ENCODE measurements at regions not wholly inside any gene's neighbourhood (a gene's known extent, or its start where the extent isn't known, plus 50 kb on each side); places are given as distances from the start of the nearest gene placed in this dataset.

DNA sequence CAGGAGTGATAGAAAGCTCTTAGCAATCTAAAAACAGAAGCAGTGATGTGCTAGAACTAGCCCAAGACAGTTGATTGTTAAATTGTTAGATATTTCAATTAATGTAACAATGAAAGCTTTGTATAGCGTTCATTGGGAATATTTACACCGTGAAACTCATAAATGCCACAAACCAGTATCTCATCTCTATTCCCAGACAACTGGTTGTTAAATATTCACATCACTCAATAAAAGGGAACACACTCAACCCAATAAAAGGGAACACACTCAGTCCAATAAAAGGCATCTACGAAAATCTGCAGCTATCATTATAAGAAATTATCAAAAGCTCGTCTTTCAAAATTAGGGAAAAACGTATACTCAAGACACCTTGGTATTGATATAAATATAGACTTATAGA is 270.9 kb downstream of the CYLC2 start:
- no peaks in the 10 kb centered on the region for H3K9me2 ChIP-seq (ENCODE audit: low read depth, low read length)
- no peak overlapping the region for H3K9ac ChIP-seq (ENCODE audit: low read length)
- H3K4me1 ChIP-seq (ENCODE audit: insufficient read depth, low read length, severe bottlenecking): no peaks in the 10 kb centered on the region
- no peaks in the 10 kb centered on the region for H3K9me3 ChIP-seq (ENCODE audit: low read length)
- H4K20me1 ChIP-seq (ENCODE audit: insufficient read depth, low read length): no peaks in the 10 kb centered on the region
- H3K27ac ChIP-seq (ENCODE audit: low read depth, low read length, poor library complexity, severe bottlenecking): no peak overlapping the region
- H3K36me3 ChIP-seq (ENCODE audit: insufficient read depth, low read length): no peaks in the 10 kb centered on the region
- no peaks in the 10 kb centered on the region for H3K79me2 ChIP-seq (ENCODE audit: insufficient read depth, low read length)
- no peak overlapping the region for H2AFZ ChIP-seq (ENCODE audit: low read length)
- H3K4me2 ChIP-seq (ENCODE audit: low read length): no peak overlapping the region
- H3K4me3 ChIP-seq (ENCODE audit: low read depth, low read length, poor library complexity, severe bottlenecking): no peak overlapping the region
- no peaks in the 10 kb centered on the region for H3K27me3 ChIP-seq (ENCODE audit: insufficient read depth, low read length)
- TF ChIP-seq EZH2 (IDR thresholded peaks at IDR 0.05; ENCODE audit: borderline replicate concordance, low read length): no peak
- TF ChIP-seq, protein P1, sequence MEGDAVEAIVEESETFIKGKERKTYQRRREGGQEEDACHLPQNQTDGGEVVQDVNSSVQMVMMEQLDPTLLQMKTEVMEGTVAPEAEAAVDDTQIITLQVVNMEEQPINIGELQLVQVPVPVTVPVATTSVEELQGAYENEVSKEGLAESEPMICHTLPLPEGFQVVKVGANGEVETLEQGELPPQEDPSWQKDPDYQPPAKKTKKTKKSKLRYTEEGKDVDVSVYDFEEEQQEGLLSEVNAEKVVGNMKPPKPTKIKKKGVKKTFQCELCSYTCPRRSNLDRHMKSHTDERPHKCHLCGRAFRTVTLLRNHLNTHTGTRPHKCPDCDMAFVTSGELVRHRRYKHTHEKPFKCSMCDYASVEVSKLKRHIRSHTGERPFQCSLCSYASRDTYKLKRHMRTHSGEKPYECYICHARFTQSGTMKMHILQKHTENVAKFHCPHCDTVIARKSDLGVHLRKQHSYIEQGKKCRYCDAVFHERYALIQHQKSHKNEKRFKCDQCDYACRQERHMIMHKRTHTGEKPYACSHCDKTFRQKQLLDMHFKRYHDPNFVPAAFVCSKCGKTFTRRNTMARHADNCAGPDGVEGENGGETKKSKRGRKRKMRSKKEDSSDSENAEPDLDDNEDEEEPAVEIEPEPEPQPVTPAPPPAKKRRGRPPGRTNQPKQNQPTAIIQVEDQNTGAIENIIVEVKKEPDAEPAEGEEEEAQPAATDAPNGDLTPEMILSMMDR (IDR thresholded peaks at IDR 0.05; ENCODE audit: low read length): no peak
- H3F3A ChIP-seq (ENCODE audit: insufficient read depth, low read length): no peaks in the 10 kb centered on the region

DNA sequence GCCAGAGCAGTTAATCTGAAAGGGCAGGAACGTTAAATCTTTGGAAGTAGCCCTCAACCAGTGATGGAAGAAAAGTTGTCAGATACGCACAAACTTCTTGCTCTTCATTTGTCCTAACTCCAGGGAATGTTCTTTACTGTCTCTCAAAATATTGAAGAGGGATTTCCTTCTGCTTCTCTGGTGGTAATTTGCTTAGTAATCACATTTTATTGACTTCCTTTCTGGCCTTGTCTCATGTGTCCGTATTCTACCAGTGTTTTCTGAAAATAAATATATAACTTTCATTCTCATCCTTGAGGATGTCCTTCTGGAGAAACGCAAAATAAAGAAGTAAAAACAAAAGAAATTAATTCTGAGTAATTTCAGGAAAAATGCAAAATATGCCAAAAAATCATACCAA is 282.1 kb downstream of the CYLC2 start:
- Histone ChIP-seq H4K20me1 (ENCODE audit: insufficient read depth, low read length) (no peaks in the 10 kb centered on the region), H3K79me2 (ENCODE audit: insufficient read depth, low read length) (no peaks in the 10 kb centered on the region), H3K36me3 (ENCODE audit: insufficient read depth, low read length) (no peaks in the 10 kb centered on the region), H3K27me3 (ENCODE audit: insufficient read depth, low read length) (no peaks in the 10 kb centered on the region), H3K4me2 (ENCODE audit: low read length) (no peak overlapping the region), H3K27ac (ENCODE audit: low read depth, low read length, poor library complexity, severe bottlenecking) (no peak overlapping the region), H3K4me1 (ENCODE audit: insufficient read depth, low read length, severe bottlenecking) (no peaks in the 10 kb centered on the region), H3K9ac (ENCODE audit: low read length) (no peak overlapping the region), H3K9me3 (ENCODE audit: low read length) (no peaks in the 10 kb centered on the region), H3K4me3 (ENCODE audit: low read depth, low read length, poor library complexity, severe bottlenecking) (no peak overlapping the region), H3K9me2 (ENCODE audit: low read depth, low read length) (no peaks in the 10 kb centered on the region), H3F3A (ENCODE audit: insufficient read depth, low read length) (no peaks in the 10 kb centered on the region), H2AFZ (ENCODE audit: low read length) (no peak overlapping the region)
- TF ChIP-seq EZH2 (IDR thresholded peaks at IDR 0.05; ENCODE audit: borderline replicate concordance, low read length): no peak
- TF ChIP-seq, protein P1 (IDR thresholded peaks at IDR 0.05; ENCODE audit: low read length): no peak

DNA sequence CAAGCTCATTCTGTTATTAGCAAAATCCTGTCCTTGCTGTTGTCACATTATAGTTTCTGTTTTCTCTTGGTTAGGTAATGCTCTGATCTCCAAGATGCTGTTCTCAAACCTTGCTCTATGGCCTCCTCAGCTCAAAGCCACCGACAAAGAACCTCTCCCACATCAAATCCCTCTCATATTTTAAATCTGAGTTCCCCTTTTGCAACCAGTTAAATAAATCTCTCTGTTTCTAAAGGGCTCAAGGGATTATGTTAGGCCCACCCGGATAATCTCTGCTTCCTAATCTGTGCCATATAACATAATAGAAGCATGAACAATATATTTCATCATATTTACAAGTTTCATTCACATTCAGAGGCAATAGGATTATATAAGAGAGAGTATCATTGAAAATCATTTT is 286.0 kb downstream of the CYLC2 start:
- H3K79me2 ChIP-seq (ENCODE audit: insufficient read depth, low read length): no peaks in the 10 kb centered on the region
- H3K9ac ChIP-seq (ENCODE audit: low read length): no peak overlapping the region
- no peaks in the 10 kb centered on the region for H3K9me2 ChIP-seq (ENCODE audit: low read depth, low read length)
- no peak overlapping the region for H3K4me2 ChIP-seq (ENCODE audit: low read length)
- no peaks in the 10 kb centered on the region for H3F3A ChIP-seq (ENCODE audit: insufficient read depth, low read length)
- H4K20me1 ChIP-seq (ENCODE audit: insufficient read depth, low read length): no peaks in the 10 kb centered on the region
- no peaks in the 10 kb centered on the region for H3K36me3 ChIP-seq (ENCODE audit: insufficient read depth, low read length)
- no peak overlapping the region for H3K27ac ChIP-seq (ENCODE audit: low read depth, low read length, poor library complexity, severe bottlenecking)
- no peak for TF ChIP-seq EZH2 (IDR thresholded peaks at IDR 0.05; ENCODE audit: borderline replicate concordance, low read length)
- TF ChIP-seq, protein P1 (IDR thresholded peaks at IDR 0.05; ENCODE audit: low read length): no peak
- no peak overlapping the region for H3K4me3 ChIP-seq (ENCODE audit: low read depth, low read length, poor library complexity, severe bottlenecking)
- H3K4me1 ChIP-seq (ENCODE audit: insufficient read depth, low read length, severe bottlenecking): no peaks in the 10 kb centered on the region
- H2AFZ ChIP-seq (ENCODE audit: low read length): no peak overlapping the region
- H3K27me3 ChIP-seq (ENCODE audit: insufficient read depth, low read length): no peaks in the 10 kb centered on the region
- no peaks in the 10 kb centered on the region for H3K9me3 ChIP-seq (ENCODE audit: low read length)
